ENCODE measurements at regions not wholly inside any gene's neighbourhood (a gene's known extent, or its start where the extent isn't known, plus 50 kb on each side); places are given as distances from the start of the nearest gene placed in this dataset.

GRCh38 chr13:84954636-84955035, 844.6 kb downstream of the SLITRK6 start:
- no peak for DNase-seq (ENCODE audit: low read depth)

GRCh38 chr13:84951128-84951527, 848.1 kb downstream of the SLITRK6 start:
- no peak for DNase-seq (ENCODE audit: low read depth)

GRCh38 chr13:84946192-84946591, 853.0 kb downstream of the SLITRK6 start:
- no peak for DNase-seq (ENCODE audit: low read depth)

- DNase-seq (ENCODE audit: low read depth): no peak
These were observed 858.4 kb downstream of the SLITRK6 start for GRCh38 chr13:84940798-84941197.

- no peak for DNase-seq (ENCODE audit: low read depth)
These were observed 859.1 kb downstream of the SLITRK6 start for GRCh38 chr13:84940167-84940566.

- DNase-seq (ENCODE audit: low read depth): no peak
These were observed 864.3 kb downstream of the SLITRK6 start for GRCh38 chr13:84934911-84935310.

GRCh38 chr13:84933797-84934196, 865.4 kb downstream of the SLITRK6 start:
- no peak for DNase-seq (ENCODE audit: low read depth)

- DNase-seq (ENCODE audit: low read depth): no peak
These were observed 868.0 kb downstream of the SLITRK6 start for GRCh38 chr13:84931264-84931663.

- DNase-seq (ENCODE audit: low read depth): no peak
These were observed 871.6 kb downstream of the SLITRK6 start for GRCh38 chr13:84927442-84928169.

- no peak for DNase-seq (ENCODE audit: low read depth)
These were observed 873.8 kb downstream of the SLITRK6 start for GRCh38 chr13:84925443-84925842.

GRCh38 chr13:84923831-84924230, 875.4 kb downstream of the SLITRK6 start:
- DNase-seq (ENCODE audit: low read depth): no peak

- DNase-seq (ENCODE audit: low read depth): no peak
These were observed 881.9 kb downstream of the SLITRK6 start for GRCh38 chr13:84917252-84917878.

GRCh38 chr13:84912720-84913119, 886.5 kb downstream of the SLITRK6 start:
- no peak for DNase-seq (ENCODE audit: low read depth)

- DNase-seq (ENCODE audit: low read depth): no peak
These were observed 888.8 kb downstream of the SLITRK6 start for GRCh38 chr13:84910423-84910822.

GRCh38 chr13:84903391-84903790, 895.8 kb downstream of the SLITRK6 start:
- DNase-seq (ENCODE audit: low read depth): no peak

GRCh38 chr13:84902243-84902642, 897.0 kb downstream of the SLITRK6 start:
- DNase-seq (ENCODE audit: low read depth): no peak

- peak; percentile 12 for DNase-seq (ENCODE audit: low read depth)
These were observed 903.1 kb downstream of the SLITRK6 start for GRCh38 chr13:84896128-84896527.

- no peak for DNase-seq (ENCODE audit: low read depth)
These were observed 904.5 kb downstream of the SLITRK6 start for GRCh38 chr13:84894749-84895148.

GRCh38 chr13:84885868-84886267, 913.4 kb downstream of the SLITRK6 start:
- DNase-seq (ENCODE audit: low read depth): no peak

GRCh38 chr13:84873951-84874350, 925.3 kb downstream of the SLITRK6 start:
- DNase-seq (ENCODE audit: low read depth): no peak

GRCh38 chr13:84870190-84870589, 929.0 kb downstream of the SLITRK6 start:
- DNase-seq (ENCODE audit: low read depth): no peak

- DNase-seq (ENCODE audit: low read depth): no peak
These were observed 932.0 kb downstream of the SLITRK6 start for GRCh38 chr13:84867246-84867645.

- DNase-seq (ENCODE audit: low read depth): no peak
These were observed 933.4 kb downstream of the SLITRK6 start for GRCh38 chr13:84865783-84866221.

- no peak for DNase-seq (ENCODE audit: low read depth)
These were observed 934.9 kb downstream of the SLITRK6 start for GRCh38 chr13:84864341-84864740.
